ENCODE measurements at regions not wholly inside any gene's neighbourhood (a gene's known extent, or its start where the extent isn't known, plus 50 kb on each side); places are given as distances from the start of the nearest gene placed in this dataset.

DNA sequence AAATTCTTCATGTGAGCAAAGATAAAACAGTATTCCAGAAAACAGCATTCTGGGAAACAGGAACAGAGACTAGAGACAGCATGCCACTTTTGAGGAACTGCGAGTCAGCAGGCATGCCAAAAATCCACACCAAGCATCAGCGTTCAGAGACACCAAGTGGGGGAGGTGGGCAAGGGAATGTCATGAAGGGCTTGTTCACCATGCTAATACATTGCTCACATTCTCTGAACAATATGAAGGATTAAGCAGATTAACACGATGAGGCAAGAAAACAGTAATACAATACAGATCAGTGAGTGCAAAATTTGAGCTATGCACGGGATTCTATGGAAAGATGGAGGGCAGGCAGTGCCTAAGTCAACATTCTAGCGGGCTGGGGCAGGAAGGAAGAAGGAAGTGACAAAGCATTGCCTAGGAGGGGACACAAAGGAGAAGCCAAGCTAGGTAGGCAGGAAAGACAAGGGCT, 278.3 kb downstream of the FBXW7 start:
- TF ChIP-seq, protein P1, sequence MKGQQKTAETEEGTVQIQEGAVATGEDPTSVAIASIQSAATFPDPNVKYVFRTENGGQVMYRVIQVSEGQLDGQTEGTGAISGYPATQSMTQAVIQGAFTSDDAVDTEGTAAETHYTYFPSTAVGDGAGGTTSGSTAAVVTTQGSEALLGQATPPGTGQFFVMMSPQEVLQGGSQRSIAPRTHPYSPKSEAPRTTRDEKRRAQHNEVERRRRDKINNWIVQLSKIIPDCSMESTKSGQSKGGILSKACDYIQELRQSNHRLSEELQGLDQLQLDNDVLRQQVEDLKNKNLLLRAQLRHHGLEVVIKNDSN (IDR thresholded peaks at IDR 0.05) = no peak
- TF ChIP-seq YY1 (IDR thresholded peaks at IDR 0.05; ENCODE audit: low read depth) = no peak
- TF ChIP-seq TEAD4 (IDR thresholded peaks at IDR 0.05) = 0 out of 2 replicates have a peak, but pooled peaks have one; percentile 17
- no peak for TF ChIP-seq TAF1 (IDR thresholded peaks at IDR 0.05; ENCODE audit: low read depth)
- no peak for TF ChIP-seq FOXM1 (IDR thresholded peaks at IDR 0.05; ENCODE audit: borderline replicate concordance, low read depth)
- TF ChIP-seq RAD21 (IDR thresholded peaks at IDR 0.05; ENCODE audit: low read depth) = no peak
- TF ChIP-seq CREB1 (IDR thresholded peaks at IDR 0.05; ENCODE audit: low read depth) = no peak
- TF ChIP-seq, protein P2, sequence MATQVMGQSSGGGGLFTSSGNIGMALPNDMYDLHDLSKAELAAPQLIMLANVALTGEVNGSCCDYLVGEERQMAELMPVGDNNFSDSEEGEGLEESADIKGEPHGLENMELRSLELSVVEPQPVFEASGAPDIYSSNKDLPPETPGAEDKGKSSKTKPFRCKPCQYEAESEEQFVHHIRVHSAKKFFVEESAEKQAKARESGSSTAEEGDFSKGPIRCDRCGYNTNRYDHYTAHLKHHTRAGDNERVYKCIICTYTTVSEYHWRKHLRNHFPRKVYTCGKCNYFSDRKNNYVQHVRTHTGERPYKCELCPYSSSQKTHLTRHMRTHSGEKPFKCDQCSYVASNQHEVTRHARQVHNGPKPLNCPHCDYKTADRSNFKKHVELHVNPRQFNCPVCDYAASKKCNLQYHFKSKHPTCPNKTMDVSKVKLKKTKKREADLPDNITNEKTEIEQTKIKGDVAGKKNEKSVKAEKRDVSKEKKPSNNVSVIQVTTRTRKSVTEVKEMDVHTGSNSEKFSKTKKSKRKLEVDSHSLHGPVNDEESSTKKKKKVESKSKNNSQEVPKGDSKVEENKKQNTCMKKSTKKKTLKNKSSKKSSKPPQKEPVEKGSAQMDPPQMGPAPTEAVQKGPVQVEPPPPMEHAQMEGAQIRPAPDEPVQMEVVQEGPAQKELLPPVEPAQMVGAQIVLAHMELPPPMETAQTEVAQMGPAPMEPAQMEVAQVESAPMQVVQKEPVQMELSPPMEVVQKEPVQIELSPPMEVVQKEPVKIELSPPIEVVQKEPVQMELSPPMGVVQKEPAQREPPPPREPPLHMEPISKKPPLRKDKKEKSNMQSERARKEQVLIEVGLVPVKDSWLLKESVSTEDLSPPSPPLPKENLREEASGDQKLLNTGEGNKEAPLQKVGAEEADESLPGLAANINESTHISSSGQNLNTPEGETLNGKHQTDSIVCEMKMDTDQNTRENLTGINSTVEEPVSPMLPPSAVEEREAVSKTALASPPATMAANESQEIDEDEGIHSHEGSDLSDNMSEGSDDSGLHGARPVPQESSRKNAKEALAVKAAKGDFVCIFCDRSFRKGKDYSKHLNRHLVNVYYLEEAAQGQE (IDR thresholded peaks at IDR 0.05; ENCODE audit: low read depth) = no peak
- no peak for TF ChIP-seq CEBPB (IDR thresholded peaks at IDR 0.05)
- 0 out of 2 replicates have a peak, but pooled peaks have one; percentile 11 for TF ChIP-seq EP300 (IDR thresholded peaks at IDR 0.05; ENCODE audit: borderline replicate concordance)
- TF ChIP-seq, protein P3, sequence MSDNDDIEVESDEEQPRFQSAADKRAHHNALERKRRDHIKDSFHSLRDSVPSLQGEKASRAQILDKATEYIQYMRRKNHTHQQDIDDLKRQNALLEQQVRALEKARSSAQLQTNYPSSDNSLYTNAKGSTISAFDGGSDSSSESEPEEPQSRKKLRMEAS (IDR thresholded peaks at IDR 0.05) = no peak
- TF ChIP-seq TCF12 (IDR thresholded peaks at IDR 0.05; ENCODE audit: low read depth) = no peak
- TF ChIP-seq ZBTB7A (IDR thresholded peaks at IDR 0.05; ENCODE audit: low read depth) = no peak
- no peak for TF ChIP-seq NFIC (IDR thresholded peaks at IDR 0.05)

DNA sequence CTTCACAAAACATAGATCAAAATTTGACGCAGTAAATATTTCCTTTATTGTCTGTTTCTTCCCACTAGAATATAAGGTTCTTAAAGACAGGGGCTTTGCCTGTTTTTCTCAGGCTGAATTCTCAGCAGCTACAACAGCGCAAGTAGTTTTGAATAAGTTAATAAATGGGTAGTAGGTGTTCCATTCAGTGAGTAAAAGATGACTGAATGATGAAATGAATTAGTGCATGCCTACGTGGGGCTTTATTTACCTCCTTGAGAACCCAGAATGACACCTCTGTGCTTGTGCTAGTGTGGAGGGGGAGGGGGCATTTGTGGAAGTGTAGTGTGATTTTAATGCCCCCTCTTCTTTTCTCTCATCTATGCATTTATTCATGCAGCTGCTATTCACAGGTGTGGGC, 278.9 kb downstream of the FBXW7 start:
- TF ChIP-seq CEBPB (IDR thresholded peaks at IDR 0.05) (no peak), EP300 (IDR thresholded peaks at IDR 0.05; ENCODE audit: borderline replicate concordance) (no peak), NFIC (IDR thresholded peaks at IDR 0.05) (no peak), YY1 (IDR thresholded peaks at IDR 0.05; ENCODE audit: low read depth) (no peak), TCF12 (IDR thresholded peaks at IDR 0.05; ENCODE audit: low read depth) (no peak), TAF1 (IDR thresholded peaks at IDR 0.05; ENCODE audit: low read depth) (no peak), FOXM1 (IDR thresholded peaks at IDR 0.05; ENCODE audit: borderline replicate concordance, low read depth) (no peak), CREB1 (IDR thresholded peaks at IDR 0.05; ENCODE audit: low read depth) (no peak), RAD21 (IDR thresholded peaks at IDR 0.05; ENCODE audit: low read depth) (no peak), ZBTB7A (IDR thresholded peaks at IDR 0.05; ENCODE audit: low read depth) (no peak)
- TF ChIP-seq, protein P1 (IDR thresholded peaks at IDR 0.05) = no peak
- TF ChIP-seq, protein P3 (IDR thresholded peaks at IDR 0.05) = no peak

DNA sequence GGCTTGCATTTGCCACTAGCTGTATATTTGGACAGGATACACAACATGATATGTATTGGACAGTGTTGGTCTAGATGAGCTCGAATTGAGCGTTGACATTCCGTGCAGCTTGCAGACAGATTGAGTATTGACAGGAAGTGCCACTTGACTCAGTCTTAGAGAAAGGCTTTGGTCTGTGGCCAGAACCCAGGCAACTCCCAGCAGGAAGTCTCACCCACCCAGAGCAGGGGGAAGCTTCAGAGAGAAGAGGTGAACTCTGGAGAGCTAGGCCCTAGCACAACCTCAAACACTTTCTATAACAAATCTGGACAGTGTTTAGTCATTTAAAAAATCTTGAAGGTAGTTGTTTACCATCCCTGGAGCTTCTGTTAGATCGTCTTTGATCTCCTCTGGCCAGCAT, 280.5 kb downstream of the FBXW7 start:
- TF ChIP-seq TEAD4 (IDR thresholded peaks at IDR 0.05) = no peak
- no peak for TF ChIP-seq CREB1 (IDR thresholded peaks at IDR 0.05; ENCODE audit: low read depth)
- TF ChIP-seq TAF1 (IDR thresholded peaks at IDR 0.05; ENCODE audit: low read depth) = no peak
- no peak for TF ChIP-seq ZBTB7A (IDR thresholded peaks at IDR 0.05; ENCODE audit: low read depth)
- TF ChIP-seq, protein P1 (IDR thresholded peaks at IDR 0.05) = no peak
- TF ChIP-seq TCF12 (IDR thresholded peaks at IDR 0.05; ENCODE audit: low read depth) = no peak

DNA sequence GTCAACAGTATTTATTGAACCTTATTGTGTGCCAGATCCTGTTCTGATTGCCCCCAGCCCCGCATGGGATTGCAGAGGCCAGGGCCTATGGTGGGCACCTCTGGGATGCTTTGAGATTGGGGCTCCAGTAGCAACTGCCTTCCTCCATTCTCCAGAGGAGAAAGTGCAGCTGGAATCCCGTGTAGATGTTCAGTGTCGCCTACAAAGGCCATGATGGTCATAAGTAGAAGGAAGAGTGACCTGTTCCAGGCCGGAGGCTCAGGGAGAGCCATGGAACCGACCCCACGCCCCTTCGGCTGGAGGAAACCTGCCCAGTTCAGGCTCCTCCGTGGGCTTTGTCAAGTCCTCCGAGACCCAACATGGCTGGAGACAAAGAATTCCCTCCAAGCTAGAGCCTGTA, 287.5 kb downstream of the FBXW7 start:
- TF ChIP-seq CEBPB (IDR thresholded peaks at IDR 0.05) (no peak), YY1 (IDR thresholded peaks at IDR 0.05; ENCODE audit: low read depth) (no peak), TCF12 (IDR thresholded peaks at IDR 0.05; ENCODE audit: low read depth) (no peak), EP300 (IDR thresholded peaks at IDR 0.05; ENCODE audit: borderline replicate concordance) (no peak), ZBTB7A (IDR thresholded peaks at IDR 0.05; ENCODE audit: low read depth) (no peak), RAD21 (IDR thresholded peaks at IDR 0.05; ENCODE audit: low read depth) (no peak), CREB1 (IDR thresholded peaks at IDR 0.05; ENCODE audit: low read depth) (no peak), TEAD4 (IDR thresholded peaks at IDR 0.05) (no peak)
- TF ChIP-seq, protein P2 (IDR thresholded peaks at IDR 0.05; ENCODE audit: low read depth) = no peak

DNA sequence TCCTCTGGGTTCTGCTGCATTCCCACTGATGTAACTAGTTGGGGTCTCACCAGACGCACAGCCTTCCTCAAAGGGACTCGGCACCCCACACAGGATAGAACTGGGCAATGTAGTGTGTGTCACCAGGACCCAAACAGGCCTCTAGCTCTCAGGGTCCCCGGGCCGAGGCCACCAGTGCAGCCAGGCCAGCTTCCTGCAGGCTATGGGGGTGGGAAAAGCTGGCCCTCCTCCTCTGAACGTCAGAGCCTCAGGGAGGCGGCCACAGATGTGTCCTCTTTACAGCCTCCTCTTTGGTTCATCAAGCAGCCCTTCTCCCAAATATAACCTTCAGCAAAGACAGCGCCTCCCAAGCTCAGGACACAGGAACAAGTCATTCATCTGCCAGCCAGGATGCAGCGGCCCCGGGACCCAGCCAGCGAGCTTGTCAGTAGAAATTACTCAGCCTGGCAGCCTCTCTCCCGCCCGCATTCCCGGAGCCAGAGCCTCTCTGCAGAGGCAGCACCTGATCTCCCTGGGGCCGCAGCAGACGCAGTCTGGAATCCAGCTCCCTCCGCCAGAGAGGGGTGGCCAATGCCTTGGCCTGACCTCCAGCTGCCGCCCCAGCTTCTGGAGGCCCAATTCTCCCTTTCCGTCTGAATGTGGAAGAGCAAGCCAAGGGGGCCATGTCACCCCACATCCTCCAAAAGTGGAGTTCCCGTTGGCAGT, 288.5 kb downstream of the FBXW7 start:
- TF ChIP-seq NFIC (IDR thresholded peaks at IDR 0.05) (no peak), CREB1 (IDR thresholded peaks at IDR 0.05; ENCODE audit: low read depth) (no peak)
- TF ChIP-seq, protein P3 (IDR thresholded peaks at IDR 0.05) = no peak
